ENCODE measurements at regions not wholly inside any gene's neighbourhood (a gene's known extent, or its start where the extent isn't known, plus 50 kb on each side); places are given as distances from the start of the nearest gene placed in this dataset.

DNA sequence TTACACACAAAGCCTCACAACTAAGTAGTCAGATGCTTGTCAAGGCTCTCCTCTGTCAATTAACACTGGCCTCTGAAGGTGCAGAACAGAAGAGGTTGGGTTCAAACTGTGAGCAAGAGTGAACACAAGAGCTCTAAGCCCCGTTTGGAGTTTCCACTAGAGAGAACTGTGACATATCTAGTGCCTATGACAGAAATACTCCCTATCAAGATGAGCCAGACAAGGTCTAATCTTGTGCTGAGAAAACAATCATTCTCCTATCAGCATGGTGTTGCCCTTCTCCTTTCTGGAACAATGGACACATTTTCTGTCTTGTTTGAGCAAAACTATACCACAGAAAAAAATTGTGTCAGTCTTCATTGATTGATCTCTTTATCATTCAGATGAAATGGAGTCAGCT is 62.4 kb upstream of the CCDC71L start:
- H3K27me3 ChIP-seq (replicated peaks in 1 of 4; ENCODE audit: control extremely low read depth in 1 of 4, control insufficient read depth in 3 of 4, insufficient read depth in 4 of 4, low read length in 3 of 4): no peaks in the 10 kb centered on the region
- POLR2A ChIA-PET: no interaction called here
- 83% methylated on average over 1 of the region's 1 CpG for WGBS (ENCODE audit: insufficient coverage)
- no peak for DNase-seq
- intact Hi-C loops (cut with micrococcal nuclease): no loop called here
- ATAC-seq (ENCODE audit: low read depth): no peak
- Mint-ChIP-seq H3K9me3 (ENCODE audit: insufficient read depth) (peaks cover 2% of the 10 kb centered on the region), H3K4me3 (peak overlapping the region; percentile 64), H3K4me1 (peaks cover 43% of the 10 kb centered on the region), H3K27ac (no peak overlapping the region), H3K27me3 (no peaks in the 10 kb centered on the region)
- H3K4me3 ChIP-seq (ENCODE audit: control extremely low read depth in 1 of 5, extremely low read depth in 1 of 5, insufficient read depth in 1 of 5, low read depth in 2 of 5, low read length in 4 of 5): no peak overlapping the region
- no peak overlapping the region for H3K9ac ChIP-seq (ENCODE audit: low read length)
- peaks cover 50 to 52% of the 10 kb centered on the region in 2 donors for H3K4me1 ChIP-seq (ENCODE audit: control insufficient read depth in 2 of 2, insufficient read depth in 2 of 2, low read length in 2 of 2)
- no peak overlapping the region for H3K27ac ChIP-seq (ENCODE audit: low read length in 2 of 2)
- CTCF ChIA-PET: interaction anchor here (1.0 to 5.2 kb wide), 3 partner anchors 12 to 181 kb away, joined by 4 to 66 read pairs (median 29); partner anchors contain the start of gene CCDC71L
- no peak overlapping the region for H2AFZ ChIP-seq (ENCODE audit: insufficient read depth, low read depth, low read length, poor library complexity, severe bottlenecking)
- no peaks in the 10 kb centered on the region for H3K79me2 ChIP-seq (ENCODE audit: control insufficient read depth, insufficient read depth, low read length)
- no peak overlapping the region for H3K4me2 ChIP-seq (replicated peaks; ENCODE audit: low read depth, low read length, poor library complexity, severe bottlenecking)
- H4K20me1 ChIP-seq (ENCODE audit: control insufficient read depth, insufficient read depth, low read length, poor library complexity, severe bottlenecking): no peaks in the 10 kb centered on the region
- no peak for TF ChIP-seq EZH2 (IDR thresholded peaks at IDR 0.05; ENCODE audit: borderline replicate concordance, insufficient read depth, low read depth, low read length, poor library complexity, severe bottlenecking)
- TF ChIP-seq, protein P1, sequence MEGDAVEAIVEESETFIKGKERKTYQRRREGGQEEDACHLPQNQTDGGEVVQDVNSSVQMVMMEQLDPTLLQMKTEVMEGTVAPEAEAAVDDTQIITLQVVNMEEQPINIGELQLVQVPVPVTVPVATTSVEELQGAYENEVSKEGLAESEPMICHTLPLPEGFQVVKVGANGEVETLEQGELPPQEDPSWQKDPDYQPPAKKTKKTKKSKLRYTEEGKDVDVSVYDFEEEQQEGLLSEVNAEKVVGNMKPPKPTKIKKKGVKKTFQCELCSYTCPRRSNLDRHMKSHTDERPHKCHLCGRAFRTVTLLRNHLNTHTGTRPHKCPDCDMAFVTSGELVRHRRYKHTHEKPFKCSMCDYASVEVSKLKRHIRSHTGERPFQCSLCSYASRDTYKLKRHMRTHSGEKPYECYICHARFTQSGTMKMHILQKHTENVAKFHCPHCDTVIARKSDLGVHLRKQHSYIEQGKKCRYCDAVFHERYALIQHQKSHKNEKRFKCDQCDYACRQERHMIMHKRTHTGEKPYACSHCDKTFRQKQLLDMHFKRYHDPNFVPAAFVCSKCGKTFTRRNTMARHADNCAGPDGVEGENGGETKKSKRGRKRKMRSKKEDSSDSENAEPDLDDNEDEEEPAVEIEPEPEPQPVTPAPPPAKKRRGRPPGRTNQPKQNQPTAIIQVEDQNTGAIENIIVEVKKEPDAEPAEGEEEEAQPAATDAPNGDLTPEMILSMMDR (IDR thresholded peaks at IDR 0.05): no peak
- no peaks in the 10 kb centered on the region for H3K36me3 ChIP-seq (replicated peaks in 1 of 2; ENCODE audit: control extremely low read depth in 1 of 2, control insufficient read depth in 1 of 2, extremely low read depth in 1 of 2, insufficient read depth in 2 of 2, low read length in 1 of 2)
- H3K9me3 ChIP-seq (ENCODE audit: control extremely low read depth in 1 of 3, control insufficient read depth in 2 of 3, insufficient read depth in 1 of 3, low read length in 2 of 3): no peaks in the 10 kb centered on the region

- Mint-ChIP-seq H3K27ac (peak overlapping the region; percentile 4), H3K27me3 (no peaks in the 10 kb centered on the region), H3K4me1 (peaks cover 28% of the 10 kb centered on the region), H3K4me3 (no peak overlapping the region), H3K9me3 (ENCODE audit: insufficient read depth) (no peaks in the 10 kb centered on the region)
- no peaks in the 10 kb centered on the region for H3K27me3 ChIP-seq (replicated peaks in 1 of 4; ENCODE audit: control extremely low read depth in 1 of 4, control insufficient read depth in 3 of 4, insufficient read depth in 4 of 4, low read length in 3 of 4)
- WGBS (ENCODE audit: insufficient coverage): 100% methylated on average over 1 of the region's 2 CpGs
- H3K9ac ChIP-seq (ENCODE audit: low read length): no peak overlapping the region
- H3K4me3 ChIP-seq (ENCODE audit: control extremely low read depth in 1 of 5, extremely low read depth in 1 of 5, insufficient read depth in 1 of 5, low read depth in 2 of 5, low read length in 4 of 5): no peak overlapping the region
- POLR2A ChIA-PET: interaction anchor here (1.9 kb wide), 1 partner anchor 69 kb away, joined by 9 read pairs; the partner anchor contains the start of gene CCDC71L
- no peak for TF ChIP-seq EZH2 (IDR thresholded peaks at IDR 0.05; ENCODE audit: borderline replicate concordance, insufficient read depth, low read depth, low read length, poor library complexity, severe bottlenecking)
- TF ChIP-seq, protein P1 (IDR thresholded peaks at IDR 0.05): no peak
- no peaks in the 10 kb centered on the region for H3K9me3 ChIP-seq (ENCODE audit: control extremely low read depth in 1 of 3, control insufficient read depth in 2 of 3, insufficient read depth in 1 of 3, low read length in 2 of 3)
- CTCF ChIA-PET: interaction anchor here (0.7 to 8.5 kb wide), 6 partner anchors 9 to 553 kb away, joined by 3 to 290 read pairs (median 10); partner anchors contain the start of gene CCDC71L
- H3K36me3 ChIP-seq (replicated peaks in 1 of 2; ENCODE audit: control extremely low read depth in 1 of 2, control insufficient read depth in 1 of 2, extremely low read depth in 1 of 2, insufficient read depth in 2 of 2, low read length in 1 of 2): no peaks in the 10 kb centered on the region
- H3K79me2 ChIP-seq (ENCODE audit: control insufficient read depth, insufficient read depth, low read length): no peaks in the 10 kb centered on the region
- H2AFZ ChIP-seq (ENCODE audit: insufficient read depth, low read depth, low read length, poor library complexity, severe bottlenecking): peak overlapping the region; percentile 17
- intact Hi-C loops (cut with micrococcal nuclease): no loop called here
- ATAC-seq (ENCODE audit: low read depth) (no peak), DNase-seq (no peak)
- peaks cover 26 to 28% of the 10 kb centered on the region in 2 donors for H3K4me1 ChIP-seq (ENCODE audit: control insufficient read depth in 2 of 2, insufficient read depth in 2 of 2, low read length in 2 of 2)
- no peak overlapping the region for H3K27ac ChIP-seq (ENCODE audit: low read length in 2 of 2)
- no peaks in the 10 kb centered on the region for H4K20me1 ChIP-seq (ENCODE audit: control insufficient read depth, insufficient read depth, low read length, poor library complexity, severe bottlenecking)
- H3K4me2 ChIP-seq (replicated peaks; ENCODE audit: low read depth, low read length, poor library complexity, severe bottlenecking): no peak overlapping the region
These were observed 68.9 kb upstream of the CCDC71L start for GRCh38 chr7:106729720-106730385.
